Mesodermal cell (in vitro differentiated cells): ENCODE measurements at regions not wholly inside any gene's neighbourhood (a gene's known extent, or its start where the extent isn't known, plus 50 kb on each side); places are given as distances from the start of the nearest gene placed in this dataset.

Experiments used
- H3K27ac ChIP-seq: 2 replicates; pipeline ENCODE4 v1.7.0; 2013; ENCODE audit warnings: mild to moderate bottlenecking, low read depth, low read length, moderate library complexity; ENCODE audit not compliant: severe bottlenecking
- H3K36me3 ChIP-seq: 2 replicates; pipeline ENCODE4 v1.7.1; 2013; ENCODE audit warnings: mild to moderate bottlenecking, low read length, moderate library complexity; ENCODE audit not compliant: control insufficient read depth, insufficient read depth
- H3K4me1 ChIP-seq: one replicate; pipeline ENCODE4 v1.7.1; 2013; ENCODE audit warnings: mild to moderate bottlenecking, low read length; ENCODE audit not compliant: insufficient read depth, control insufficient read depth, poor library complexity, severe bottlenecking
- H3K4me3 ChIP-seq: 2 replicates; pipeline ENCODE4 v1.7.0; 2013; ENCODE audit warnings: low read length, control low read depth, mild to moderate bottlenecking; ENCODE audit not compliant: insufficient read depth, poor library complexity, severe bottlenecking; ENCODE audit errors: extremely low read depth
- H3K9me3 ChIP-seq: 2 replicates; pipeline ENCODE4 v1.7.1; 2013; ENCODE audit warnings: mild to moderate bottlenecking, low read length, moderate library complexity; ENCODE audit not compliant: control insufficient read depth
- WGBS, 2 experiments: methylation state at CpG; one replicate each; pipeline ENCODE4 v1.1.5; 2013; ENCODE audit warnings: missing lambda C conversion rate in 2 of 2; ENCODE audit not compliant: insufficient coverage in 2 of 2; 5-methylcytosine and 5-hydroxymethylcytosine counted together

- no peaks in the 10 kb centered on the region for H3K4me1 ChIP-seq
- no peaks in the 10 kb centered on the region for H3K36me3 ChIP-seq
- H3K9me3 ChIP-seq, result no peaks in the 10 kb centered on the region
- no peak overlapping the region for H3K4me3 ChIP-seq
- WGBS, 2 experiments, result 93 to 95% methylated on average over 2 of the region's 3 CpGs
- no peak overlapping the region for H3K27ac ChIP-seq
Measured at GRCh38 chr2:16368328-16368727, 297.3 kb downstream of the CYRIA start.

GRCh38 chr2:16365366-16365765 lies 300.3 kb downstream of the CYRIA start:
- no peaks in the 10 kb centered on the region for H3K36me3 ChIP-seq
- no peak overlapping the region for H3K4me3 ChIP-seq
- H3K9me3 ChIP-seq, result no peaks in the 10 kb centered on the region
- H3K27ac ChIP-seq, result no peak overlapping the region
- no peaks in the 10 kb centered on the region for H3K4me1 ChIP-seq

DNA sequence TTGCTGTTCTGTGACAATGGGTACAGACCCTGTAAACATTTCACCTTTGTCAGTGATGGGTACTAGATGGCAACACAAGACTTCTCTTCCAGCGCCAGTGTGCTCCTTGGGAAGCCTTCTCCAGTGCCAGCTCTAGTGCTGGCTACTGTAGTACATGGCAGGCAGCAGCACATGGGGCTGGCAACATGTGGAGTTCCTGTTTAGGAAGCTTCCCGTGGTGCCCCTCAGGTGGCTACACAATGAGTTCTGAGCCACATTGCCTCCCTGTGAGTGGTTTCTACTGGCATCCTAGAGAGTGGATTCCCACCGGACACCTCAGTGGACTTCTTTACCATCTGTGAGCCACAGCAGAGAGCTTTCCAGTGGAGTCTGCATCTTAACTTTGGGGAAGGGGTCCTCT lies 302.1 kb downstream of the CYRIA start:
- Histone ChIP-seq H3K36me3 (no peaks in the 10 kb centered on the region), H3K4me3 (no peak overlapping the region), H3K4me1 (no peaks in the 10 kb centered on the region), H3K27ac (no peak overlapping the region), H3K9me3 (no peaks in the 10 kb centered on the region)
- 89 to 100% methylated on average over 3 of the region's 3 CpGs for WGBS, 2 experiments

- no peaks in the 10 kb centered on the region for H3K4me1 ChIP-seq
- H3K9me3 ChIP-seq, result no peaks in the 10 kb centered on the region
- no peak overlapping the region for H3K4me3 ChIP-seq
- H3K36me3 ChIP-seq, result no peaks in the 10 kb centered on the region
- H3K27ac ChIP-seq, result no peak overlapping the region
- WGBS, 2 experiments, result 93 to 94% methylated on average over 2 to 4 of the region's 4 CpGs
Measured at GRCh38 chr2:16362611-16363010, 303.0 kb downstream of the CYRIA start.

GRCh38 chr2:16361261-16361995 lies 304.2 kb downstream of the CYRIA start:
- H3K4me1 ChIP-seq, result no peaks in the 10 kb centered on the region
- no peak overlapping the region for H3K27ac ChIP-seq
- H3K36me3 ChIP-seq, result no peaks in the 10 kb centered on the region
- H3K9me3 ChIP-seq, result no peaks in the 10 kb centered on the region
- no peak overlapping the region for H3K4me3 ChIP-seq
- 92 to 98% methylated on average over 5 to 7 of the region's 9 CpGs for WGBS, 2 experiments

GRCh38 chr2:16359961-16360360 lies 305.7 kb downstream of the CYRIA start:
- Histone ChIP-seq H3K27ac (no peak overlapping the region), H3K36me3 (no peaks in the 10 kb centered on the region), H3K9me3 (no peaks in the 10 kb centered on the region), H3K4me1 (no peaks in the 10 kb centered on the region), H3K4me3 (no peak overlapping the region)
- WGBS, 2 experiments, result 83% methylated on average over 1 of the region's 1 CpG; no CpG with 5 or more reads in 1 of the 2 experiments

DNA sequence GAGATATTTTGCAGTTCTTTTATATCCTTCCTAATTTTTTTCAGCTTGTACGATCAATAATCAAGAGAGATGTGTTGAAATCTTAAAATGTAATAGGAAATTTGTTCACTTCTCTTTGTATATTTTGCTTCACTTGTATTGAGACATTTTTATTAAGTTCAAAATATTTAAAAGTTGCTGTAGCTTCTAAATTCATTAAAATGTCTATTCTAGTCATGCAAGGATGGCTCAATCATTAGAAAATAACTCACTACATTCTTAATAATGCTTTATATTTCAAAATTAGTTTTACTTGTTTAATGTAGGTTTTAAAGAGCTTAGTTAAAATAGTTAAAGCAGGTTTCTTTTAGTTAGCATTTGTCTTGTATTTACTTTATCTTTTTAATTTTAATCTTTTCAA lies 308.4 kb downstream of the CYRIA start:
- no CpG with 5 or more reads among the region's 1 CpG for WGBS, 2 experiments
- Histone ChIP-seq H3K36me3 (no peaks in the 10 kb centered on the region), H3K27ac (no peak overlapping the region), H3K4me1 (no peaks in the 10 kb centered on the region), H3K9me3 (peaks cover 6% of the 10 kb centered on the region), H3K4me3 (no peak overlapping the region)

GRCh38 chr2:16351541-16351940 lies 314.1 kb downstream of the CYRIA start:
- Histone ChIP-seq H3K27ac (no peak overlapping the region), H3K4me1 (no peaks in the 10 kb centered on the region), H3K9me3 (peaks cover 21% of the 10 kb centered on the region), H3K36me3 (no peaks in the 10 kb centered on the region), H3K4me3 (no peak overlapping the region)
- WGBS, 2 experiments, result 93 to 100% methylated on average over 1 to 2 of the region's 2 CpGs

DNA sequence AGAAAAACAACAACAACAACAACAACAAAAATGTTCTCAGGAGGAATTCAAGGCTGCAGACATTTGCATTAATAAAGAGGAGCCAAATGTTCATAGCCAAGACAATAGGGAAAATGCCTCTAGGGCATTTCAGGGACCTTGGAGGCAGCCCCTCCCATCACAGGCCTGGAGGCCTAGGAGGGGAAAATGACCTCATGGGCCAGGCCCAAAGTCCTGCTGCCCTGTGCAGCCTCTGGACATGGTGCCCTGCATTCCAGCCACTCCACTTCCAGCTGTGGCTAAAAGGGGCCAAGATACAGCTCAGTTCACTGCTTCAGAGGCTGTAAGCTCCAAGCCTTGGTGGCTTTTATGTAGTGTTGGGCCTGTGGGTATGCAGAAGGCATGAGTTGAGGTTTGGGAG lies 314.5 kb downstream of the CYRIA start:
- no peak overlapping the region for H3K4me3 ChIP-seq
- no peak overlapping the region for H3K27ac ChIP-seq
- peaks cover 21% of the 10 kb centered on the region for H3K9me3 ChIP-seq
- no peaks in the 10 kb centered on the region for H3K36me3 ChIP-seq
- no peaks in the 10 kb centered on the region for H3K4me1 ChIP-seq

GRCh38 chr2:16350211-16350610 lies 315.4 kb downstream of the CYRIA start:
- Histone ChIP-seq H3K4me3 (no peak overlapping the region), H3K36me3 (no peaks in the 10 kb centered on the region), H3K4me1 (no peaks in the 10 kb centered on the region), H3K9me3 (peaks cover 21% of the 10 kb centered on the region), H3K27ac (no peak overlapping the region)
- 50 to 90% methylated on average over 2 of the region's 3 CpGs for WGBS, 2 experiments

DNA sequence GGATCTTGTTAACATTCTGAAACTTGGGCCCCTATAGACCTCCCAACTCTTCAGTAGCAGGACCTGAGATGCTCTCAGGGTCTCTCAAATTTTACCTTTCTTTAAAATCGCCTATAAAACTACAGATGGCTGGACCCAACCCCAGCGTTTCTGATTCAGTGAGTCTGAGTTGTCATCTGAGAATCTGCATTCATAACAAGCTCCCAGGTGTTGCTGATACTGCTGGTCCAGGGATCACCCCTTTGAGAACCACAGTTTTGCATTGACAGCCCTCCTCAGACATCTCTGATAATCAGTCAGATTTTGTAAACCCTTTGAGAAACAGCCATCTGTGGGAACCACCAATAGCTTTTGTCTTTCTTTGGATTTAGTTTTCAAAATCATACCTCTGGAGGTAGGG lies 315.8 kb downstream of the CYRIA start:
- 35 to 50% methylated on average over 2 of the region's 2 CpGs for WGBS, 2 experiments
- Histone ChIP-seq H3K9me3 (peaks cover 21% of the 10 kb centered on the region), H3K36me3 (no peaks in the 10 kb centered on the region), H3K4me3 (no peak overlapping the region), H3K4me1 (no peaks in the 10 kb centered on the region), H3K27ac (no peak overlapping the region)
